Hepatocyte (in vitro differentiated cells): ENCODE measurements at regions not wholly inside any gene's neighbourhood (a gene's known extent, or its start where the extent isn't known, plus 50 kb on each side); places are given as distances from the start of the nearest gene placed in this dataset.

Experiments used
- CTCF ChIP-seq: fragments of 200-600 bp; sonication (generic); IDR thresholded peaks from 2 replicates; pipeline ENCODE4 v1.5.1; 2016; ENCODE audit warnings: antibody characterized with exemption, mild to moderate bottlenecking; ENCODE audit not compliant: poor library complexity
- EZH2phosphoT487 ChIP-seq: fragments of 200-600 bp; sonication (generic); IDR thresholded peaks from one replicate; pipeline ENCODE4 v1.6.1; 2018; ENCODE audit warnings: antibody characterized with exemption, mild to moderate bottlenecking, low read depth, moderate library complexity; ENCODE audit not compliant: unreplicated experiment, severe bottlenecking

GRCh38 chr18:32835951-32836350 is 63.1 kb upstream of the KLHL14 start:
- TF ChIP-seq CTCF, result no peak
- no peak for TF ChIP-seq EZH2phosphoT487
